ENCODE measurements at regions not wholly inside any gene's neighbourhood (a gene's known extent, or its start where the extent isn't known, plus 50 kb on each side); places are given as distances from the start of the nearest gene placed in this dataset.

- no peak for TF ChIP-seq CTCF (IDR thresholded peaks at IDR 0.05; ENCODE audit: borderline replicate concordance, extremely low read depth, insufficient read depth)
- Histone ChIP-seq H3K4me3 (ENCODE audit: low read length in 3 of 3) (no peak overlapping the region), H3K4me1 (ENCODE audit: control insufficient read depth in 2 of 3, insufficient read depth in 2 of 3, low read depth in 1 of 3, low read length in 3 of 3) (no peaks in the 10 kb centered on the region), H3K36me3 (ENCODE audit: control insufficient read depth in 2 of 3, insufficient read depth in 3 of 3, low read length in 3 of 3) (no peaks in the 10 kb centered on the region), H3K27me3 (ENCODE audit: control insufficient read depth, insufficient read depth, low read length) (no peaks in the 10 kb centered on the region), H3K27ac (ENCODE audit: low read depth in 2 of 2, low read length in 2 of 2) (no peak overlapping the region), H3K9me3 (ENCODE audit: control insufficient read depth in 2 of 3, insufficient read depth in 1 of 3, low read length in 3 of 3) (no peaks in the 10 kb centered on the region), H3K9ac (ENCODE audit: low read length in 3 of 3) (no peak overlapping the region)
- intact Hi-C loops (cut with DNase I): no loop called here
- DNase-seq (no peak), FAIRE-seq (no peak)
These were observed 665.3 kb upstream of the RBFOX1 start for GRCh38 chr16:6667393-6667792.

GRCh38 chr16:6665126-6665525, 667.5 kb upstream of the RBFOX1 start:
- no peak for TF ChIP-seq CTCF (IDR thresholded peaks at IDR 0.05; ENCODE audit: borderline replicate concordance, extremely low read depth, insufficient read depth)

GRCh38 chr16:6663668-6664067, 669.0 kb upstream of the RBFOX1 start:
- FAIRE-seq (no peak), DNase-seq (no peak)
- Histone ChIP-seq H3K27me3 (ENCODE audit: control insufficient read depth, insufficient read depth, low read length) (no peaks in the 10 kb centered on the region), H3K9me3 (ENCODE audit: control insufficient read depth in 2 of 3, insufficient read depth in 1 of 3, low read length in 3 of 3) (no peaks in the 10 kb centered on the region), H3K4me3 (ENCODE audit: low read length in 3 of 3) (no peak overlapping the region), H3K27ac (ENCODE audit: low read depth in 2 of 2, low read length in 2 of 2) (no peak overlapping the region), H3K36me3 (ENCODE audit: control insufficient read depth in 2 of 3, insufficient read depth in 3 of 3, low read length in 3 of 3) (no peaks in the 10 kb centered on the region), H3K9ac (ENCODE audit: low read length in 3 of 3) (no peak overlapping the region), H3K4me1 (ENCODE audit: control insufficient read depth in 2 of 3, insufficient read depth in 2 of 3, low read depth in 1 of 3, low read length in 3 of 3) (no peaks in the 10 kb centered on the region)
- no peak for TF ChIP-seq CTCF (IDR thresholded peaks at IDR 0.05; ENCODE audit: borderline replicate concordance, extremely low read depth, insufficient read depth)
- intact Hi-C loops (cut with DNase I): no loop called here

More at GRCh38 chr16:6665126-6665525, 667.5 kb upstream of the RBFOX1 start:
- H3K4me1 ChIP-seq (ENCODE audit: control insufficient read depth in 2 of 3, insufficient read depth in 2 of 3, low read depth in 1 of 3, low read length in 3 of 3): no peaks in the 10 kb centered on the region
- DNase-seq: no peak
- no peak overlapping the region for H3K27ac ChIP-seq (ENCODE audit: low read depth in 2 of 2, low read length in 2 of 2)
- H3K9me3 ChIP-seq (ENCODE audit: control insufficient read depth in 2 of 3, insufficient read depth in 1 of 3, low read length in 3 of 3): no peaks in the 10 kb centered on the region
- H3K4me3 ChIP-seq (ENCODE audit: low read length in 3 of 3): no peak overlapping the region
- H3K36me3 ChIP-seq (ENCODE audit: control insufficient read depth in 2 of 3, insufficient read depth in 3 of 3, low read length in 3 of 3): no peaks in the 10 kb centered on the region
- no peak for FAIRE-seq
- intact Hi-C loops (cut with DNase I): no loop called here
- H3K9ac ChIP-seq (ENCODE audit: low read length in 3 of 3): no peak overlapping the region
- no peaks in the 10 kb centered on the region for H3K27me3 ChIP-seq (ENCODE audit: control insufficient read depth, insufficient read depth, low read length)

GRCh38 chr16:6656760-6657159, 675.9 kb upstream of the RBFOX1 start:
- FAIRE-seq (no peak), DNase-seq (no peak)
- intact Hi-C loops (cut with DNase I): no loop called here
- H3K27ac ChIP-seq (ENCODE audit: low read depth in 2 of 2, low read length in 2 of 2): no peak overlapping the region
- H3K4me3 ChIP-seq (ENCODE audit: low read length in 3 of 3): no peak overlapping the region
- no peak overlapping the region for H3K9ac ChIP-seq (ENCODE audit: low read length in 3 of 3)
- no peak for TF ChIP-seq CTCF (IDR thresholded peaks at IDR 0.05; ENCODE audit: borderline replicate concordance, extremely low read depth, insufficient read depth)
- no peaks in the 10 kb centered on the region for H3K4me1 ChIP-seq (ENCODE audit: control insufficient read depth in 2 of 3, insufficient read depth in 2 of 3, low read depth in 1 of 3, low read length in 3 of 3)
- H3K36me3 ChIP-seq (ENCODE audit: control insufficient read depth in 2 of 3, insufficient read depth in 3 of 3, low read length in 3 of 3): no peaks in the 10 kb centered on the region
- no peaks in the 10 kb centered on the region for H3K9me3 ChIP-seq (ENCODE audit: control insufficient read depth in 2 of 3, insufficient read depth in 1 of 3, low read length in 3 of 3)
- no peaks in the 10 kb centered on the region for H3K27me3 ChIP-seq (ENCODE audit: control insufficient read depth, insufficient read depth, low read length)
